Occipital lobe (tissue), 1 donor: ENCODE measurements at regions not wholly inside any gene's neighbourhood (a gene's known extent, or its start where the extent isn't known, plus 50 kb on each side); places are given as distances from the start of the nearest gene placed in this dataset.
"Not testable (repeated sequence)": the region's sequence is repeated elsewhere in the genome, so short reads cannot be mapped to it uniquely, and the experiment has no call there.

Experiments used
- DNase-seq: peaks from one replicate; lab custom pipeline; 2025; lab: John Stamatoyannopoulos, UW

DNA sequence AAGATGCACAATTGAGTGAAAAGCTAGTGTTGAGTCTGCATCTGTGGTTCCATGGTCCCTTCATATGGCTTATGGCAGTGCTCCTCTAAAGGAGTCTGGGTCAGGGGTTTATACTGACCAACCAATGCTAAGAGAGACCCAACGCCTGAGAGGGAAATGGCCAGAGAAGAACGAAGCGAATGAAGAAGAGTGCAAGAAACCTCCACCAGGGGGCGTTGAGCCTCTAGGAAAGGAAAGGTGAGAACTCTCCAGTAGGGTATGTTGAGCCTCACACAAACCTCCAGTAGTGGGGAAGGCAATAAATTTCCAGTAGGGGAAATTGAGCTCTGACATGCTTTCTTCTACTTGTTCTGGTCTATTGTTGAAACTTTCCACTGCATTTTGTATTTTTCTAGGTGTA, 470.6 kb downstream of the PRDM9 start:
- DNase-seq: no peak

DNA sequence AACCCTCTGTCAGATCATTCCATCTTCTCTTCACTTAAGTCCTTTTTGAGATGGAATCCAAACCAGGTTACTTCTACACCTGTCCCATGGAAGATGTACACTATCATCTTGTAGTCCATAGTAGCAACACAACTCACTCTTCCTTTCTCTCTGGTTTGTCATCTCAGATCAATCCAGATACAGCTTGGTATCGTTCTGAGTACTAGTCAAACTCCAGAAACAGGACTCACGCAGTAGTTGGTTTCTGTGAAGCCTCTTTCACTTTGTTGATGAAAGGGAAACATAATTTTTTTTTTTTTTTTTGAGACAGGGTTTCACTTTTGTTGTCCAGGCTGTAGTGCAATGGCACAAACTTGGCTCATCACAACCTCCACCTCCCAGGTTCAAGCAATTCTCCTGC, 484.0 kb downstream of the PRDM9 start:
- DNase-seq: no peak

DNA sequence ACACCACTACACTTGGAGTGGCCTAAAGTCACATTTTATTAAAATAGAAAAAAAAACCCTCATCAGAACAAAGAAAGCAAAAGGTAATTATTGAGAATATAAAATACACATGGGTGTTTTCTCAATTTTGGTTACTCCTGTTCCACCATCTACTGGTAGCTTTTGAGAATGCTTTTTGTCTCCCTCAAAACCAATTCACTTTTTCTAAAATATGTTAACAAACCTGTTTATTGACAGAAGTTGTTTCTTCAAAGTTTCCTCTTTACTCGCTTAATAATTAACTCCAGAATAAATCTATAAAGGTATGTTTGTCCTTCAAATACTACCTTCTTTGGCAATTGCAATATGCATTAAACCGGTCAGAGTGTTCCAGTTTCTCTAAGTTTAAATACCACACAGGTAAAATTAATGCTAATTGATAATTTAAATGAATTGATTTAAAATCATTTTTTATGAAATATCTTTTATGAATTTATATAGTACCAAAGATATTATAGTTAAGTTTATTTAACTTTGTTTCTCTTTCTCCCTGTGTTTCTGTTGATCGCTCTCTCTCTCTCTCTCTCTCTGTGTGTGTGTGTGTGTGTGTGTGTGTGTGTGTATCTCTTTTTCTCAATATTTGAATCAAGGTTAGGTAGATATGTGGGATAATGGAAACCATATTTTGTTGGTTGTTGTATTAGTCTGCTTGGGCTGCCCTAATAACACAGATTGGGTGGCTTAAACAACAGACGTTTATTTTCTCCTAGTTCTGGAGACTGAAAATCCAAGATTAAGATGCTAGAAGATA, 487.4 kb downstream of the PRDM9 start:
- no peak for DNase-seq

DNA sequence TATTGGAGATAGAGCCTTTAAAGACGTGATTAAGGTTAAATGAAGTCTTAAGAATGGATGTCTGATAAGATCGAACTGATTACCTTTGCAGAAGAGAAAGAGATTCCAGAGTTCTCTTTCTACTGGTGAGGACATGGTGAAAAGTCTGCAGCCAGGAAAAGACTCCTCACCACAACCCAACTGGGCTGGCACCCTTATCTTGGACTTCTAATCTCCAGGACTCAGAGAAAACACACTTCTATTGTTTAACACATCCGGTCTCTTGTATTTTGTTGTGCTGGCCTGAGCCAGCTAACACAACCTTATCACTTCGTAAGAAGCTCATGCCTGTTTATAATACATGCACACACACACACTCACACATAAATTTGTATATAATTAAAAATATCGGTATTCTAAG, 489.1 kb downstream of the PRDM9 start:
- no peak for DNase-seq

DNA sequence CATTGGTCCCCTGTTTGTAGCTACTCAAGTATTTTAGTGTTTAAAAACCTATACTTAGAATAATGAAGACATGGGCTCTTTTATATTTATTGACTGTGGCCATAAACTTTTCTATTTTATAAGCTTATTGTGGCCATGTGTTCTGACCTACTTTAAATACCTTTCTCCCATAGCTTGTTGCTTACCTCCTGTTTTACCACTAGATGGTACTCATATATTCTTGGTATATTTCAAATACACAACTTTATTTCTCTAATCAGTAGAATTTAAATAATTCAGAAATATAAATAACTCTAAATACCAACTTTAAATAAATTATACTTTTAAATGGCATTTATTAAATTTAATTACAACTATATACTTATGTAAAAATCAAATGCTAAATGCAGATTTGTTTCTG, 498.0 kb downstream of the PRDM9 start:
- no peak for DNase-seq

DNA sequence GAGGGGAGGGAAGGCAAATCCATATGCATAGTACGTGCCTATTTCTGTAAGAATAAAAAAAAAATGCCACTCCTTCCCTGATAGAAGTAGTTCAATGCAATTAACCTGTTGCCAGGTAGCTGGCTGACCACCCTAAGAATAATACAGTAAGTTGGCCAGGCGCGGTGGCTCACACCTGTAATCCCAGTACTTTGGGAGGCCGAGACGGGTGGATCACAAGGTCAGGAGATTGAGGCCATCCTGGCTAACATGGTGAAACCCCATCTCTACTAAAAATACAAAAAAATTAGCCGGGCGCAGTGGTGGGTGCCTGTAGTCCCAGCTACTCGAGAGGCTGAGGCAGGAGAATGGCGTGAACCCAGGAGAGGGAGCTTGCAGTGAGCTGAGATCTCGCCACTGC, 510.3 kb downstream of the PRDM9 start:
- DNase-seq: not testable (repeated sequence)

DNA sequence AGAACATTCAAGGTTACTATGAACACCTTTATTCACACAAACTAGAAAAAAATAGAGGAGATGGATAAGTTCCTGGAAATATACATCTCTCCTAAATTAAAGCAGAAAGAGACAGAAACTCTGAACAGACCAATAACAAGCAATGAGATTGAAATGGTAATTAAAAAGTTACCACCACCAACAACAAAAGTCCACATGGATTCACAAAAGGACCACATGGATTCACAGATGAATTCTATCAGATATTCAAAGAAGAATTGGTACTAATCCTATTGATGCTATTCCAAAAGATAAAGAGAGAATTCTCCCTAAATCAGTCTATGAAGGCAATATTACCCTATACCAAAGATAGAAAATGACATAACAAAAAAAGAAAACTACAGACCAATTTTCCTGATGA, 518.9 kb downstream of the PRDM9 start:
- DNase-seq: no peak

DNA sequence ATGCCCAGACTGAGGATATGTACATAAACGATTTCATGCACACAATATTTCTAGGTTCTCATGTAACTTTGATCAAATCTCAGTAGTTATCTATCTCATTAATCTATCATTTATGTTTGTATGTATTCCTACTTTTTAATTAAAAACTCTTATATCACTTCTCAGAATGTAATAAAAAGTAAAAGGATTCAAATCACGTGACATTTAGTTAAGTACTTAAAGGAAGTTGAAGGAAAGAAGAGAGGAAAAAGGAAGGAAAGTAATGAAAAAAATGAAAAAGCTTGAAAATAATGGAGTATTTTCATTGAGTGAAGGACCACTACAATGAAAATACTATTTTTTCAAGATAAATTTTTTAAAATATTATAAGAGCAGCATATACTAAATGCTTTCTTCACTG, 535.3 kb downstream of the PRDM9 start:
- DNase-seq: no peak

DNA sequence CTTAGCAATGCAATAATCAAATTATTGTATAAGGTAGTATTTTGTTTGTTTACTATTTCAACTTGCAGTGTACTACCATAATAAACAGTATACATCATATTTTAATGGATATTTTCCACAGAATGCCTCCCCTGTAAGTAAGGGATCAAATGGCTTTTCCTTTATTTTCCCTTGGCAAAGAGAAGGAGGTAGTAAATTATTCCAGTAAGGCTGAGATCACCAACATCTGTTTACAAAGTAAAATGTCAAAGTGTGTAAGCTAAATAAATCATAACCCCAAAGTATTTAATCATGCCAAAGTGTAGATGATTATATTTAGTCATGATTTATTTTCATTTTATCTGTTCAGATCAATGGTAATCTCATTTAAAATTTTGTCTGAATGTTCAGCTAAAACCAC, 537.6 kb downstream of the PRDM9 start:
- no peak for DNase-seq

DNA sequence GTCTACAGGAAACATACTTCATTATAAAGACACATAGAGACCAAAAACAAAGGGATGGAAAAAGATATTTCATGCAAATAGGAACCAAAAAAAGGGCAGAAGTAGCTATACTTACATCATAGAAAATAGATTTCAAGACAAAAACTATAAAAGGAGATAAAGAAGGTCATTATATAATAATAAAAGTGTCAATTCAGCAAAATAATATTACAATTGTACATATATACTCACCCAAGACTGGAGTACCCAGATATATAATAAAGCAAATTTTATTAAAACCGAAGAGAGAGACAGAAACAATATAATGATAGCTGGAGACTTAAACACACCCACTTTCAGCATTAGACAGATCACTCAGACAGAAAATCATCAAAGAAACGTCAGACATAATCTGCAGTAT, 546.3 kb downstream of the PRDM9 start:
- DNase-seq: no peak

DNA sequence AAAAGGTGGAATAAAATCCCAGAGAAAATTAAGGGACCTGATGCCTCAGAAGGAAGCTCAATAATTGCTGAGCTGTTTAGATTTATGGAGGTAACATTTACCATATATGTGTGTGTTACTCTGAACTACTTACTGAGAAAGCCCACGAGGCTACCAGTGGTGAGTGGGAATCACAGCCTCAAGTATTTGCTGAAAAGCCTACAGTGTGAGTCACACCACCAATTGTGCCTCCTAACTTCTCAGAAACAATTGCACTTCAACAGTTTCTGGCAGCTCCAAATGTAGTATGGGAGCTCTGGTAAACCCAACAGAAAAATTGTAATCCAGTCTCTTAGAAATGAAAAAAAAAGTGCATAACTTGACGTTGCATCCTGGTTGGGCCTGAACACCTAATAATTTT, 551.6 kb downstream of the PRDM9 start:
- DNase-seq: no peak

DNA sequence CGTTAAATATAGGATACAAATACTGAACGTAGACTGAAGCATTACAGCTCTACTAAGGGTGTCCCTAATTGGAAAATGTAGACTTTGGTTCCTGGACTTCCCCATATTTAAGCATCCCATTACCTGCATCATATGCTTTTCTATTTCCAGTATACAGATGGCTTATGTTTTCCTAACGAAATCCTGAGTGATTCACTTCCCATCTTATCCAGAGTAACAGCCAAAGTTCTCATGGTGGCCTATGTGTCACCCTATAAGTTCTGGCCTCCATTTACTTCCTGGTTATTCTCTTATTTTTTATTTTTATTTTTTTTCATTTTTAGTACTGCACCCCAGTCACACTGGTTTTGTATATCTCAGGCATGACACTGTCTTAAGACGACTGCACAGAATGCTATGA, 552.3 kb downstream of the PRDM9 start:
- no peak for DNase-seq

DNA sequence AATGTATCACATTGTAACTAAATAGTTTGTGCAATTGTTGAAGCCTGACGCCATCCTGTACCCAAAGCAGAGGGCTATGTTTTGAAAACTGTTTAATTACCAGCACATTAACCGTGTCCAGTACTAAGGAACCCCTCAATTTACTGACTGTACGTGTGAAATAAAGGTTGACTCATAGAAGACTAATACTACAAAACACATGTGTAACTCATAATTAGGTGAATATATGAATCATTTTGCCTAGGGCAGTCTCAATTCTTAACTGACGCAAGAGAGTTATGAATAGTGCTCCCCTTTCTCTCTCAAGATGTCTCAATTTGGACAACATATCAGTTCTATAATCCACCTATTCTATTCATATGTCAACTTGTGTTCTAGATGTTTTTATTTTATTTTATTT, 558.4 kb downstream of the PRDM9 start:
- DNase-seq: no peak

DNA sequence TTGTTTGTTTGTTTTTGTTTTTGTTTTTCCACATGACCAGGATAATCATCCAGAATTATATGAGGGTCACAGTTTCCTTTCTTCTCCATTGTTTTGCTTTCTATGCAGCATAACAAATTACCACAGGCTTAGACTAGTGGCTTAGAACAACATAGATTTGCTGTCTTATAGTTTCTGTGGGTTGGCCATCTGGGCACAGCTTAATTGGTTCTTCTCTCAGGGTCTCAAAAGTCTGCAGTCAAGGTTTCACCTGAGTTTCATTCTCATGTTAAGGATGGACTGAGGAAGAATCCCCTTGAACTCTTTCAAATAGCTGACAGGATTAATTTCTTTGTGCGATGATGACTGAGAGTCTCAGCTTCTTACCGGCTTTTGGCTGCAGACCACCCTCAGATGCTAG, 559.8 kb downstream of the PRDM9 start:
- DNase-seq: no peak

DNA sequence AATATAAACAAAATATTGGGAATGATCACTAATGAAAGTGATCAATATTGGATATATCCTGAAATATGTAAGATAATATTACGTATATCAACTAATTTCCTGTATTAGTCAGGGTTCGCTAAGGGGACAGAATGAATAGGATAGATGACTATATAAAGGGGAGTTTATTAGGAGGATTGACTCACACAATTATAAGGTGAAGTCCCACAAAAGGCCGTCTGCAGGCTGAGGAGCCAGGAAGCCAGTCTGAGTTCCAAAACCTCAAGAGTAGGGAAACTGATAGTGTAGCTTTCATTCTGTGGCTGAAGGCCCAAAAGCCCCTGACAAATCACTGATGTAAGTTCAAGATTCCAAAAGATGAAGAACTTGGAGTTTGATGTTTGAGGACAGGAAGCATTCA, 561.1 kb downstream of the PRDM9 start:
- DNase-seq: no peak

DNA sequence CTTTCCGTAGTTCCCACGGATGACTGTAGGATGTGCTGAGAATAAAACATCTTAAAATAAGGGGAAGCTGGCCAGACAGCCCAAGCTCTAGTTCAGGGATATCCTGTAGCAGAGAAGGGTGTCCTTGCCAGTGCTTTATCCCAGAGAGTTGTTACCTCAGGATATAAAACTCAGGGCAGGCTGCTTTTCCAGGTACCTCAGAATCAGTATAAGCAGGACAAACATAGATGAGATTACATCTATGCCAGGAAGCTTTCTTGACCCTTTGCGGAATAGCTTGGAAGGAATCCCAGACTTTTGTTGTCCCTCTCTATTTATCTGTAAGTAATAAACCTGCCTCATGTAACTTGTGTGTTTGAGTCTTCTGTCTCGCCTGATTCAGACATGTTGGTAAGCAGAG, 565.7 kb downstream of the PRDM9 start:
- DNase-seq: no peak

DNA sequence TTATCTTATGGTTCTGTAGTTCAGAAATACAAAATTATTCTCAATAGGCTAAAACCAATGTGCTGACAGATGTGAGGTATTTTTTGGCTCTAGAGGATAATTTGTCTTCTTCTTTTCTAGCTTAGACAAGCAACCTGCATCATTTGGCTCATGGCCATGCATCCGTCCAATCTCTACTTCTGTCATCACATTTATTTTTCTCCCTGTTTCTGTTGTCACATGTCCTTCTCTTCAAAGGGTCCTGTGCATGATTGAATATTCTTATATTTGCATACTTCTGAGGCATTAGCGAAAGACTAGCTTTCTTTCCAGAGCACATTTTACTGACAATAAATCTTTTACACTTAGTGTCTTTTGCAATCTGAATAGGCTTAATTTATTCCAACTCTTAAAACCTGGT, 564.7 kb downstream of the CDH10 start:
- no peak for DNase-seq

DNA sequence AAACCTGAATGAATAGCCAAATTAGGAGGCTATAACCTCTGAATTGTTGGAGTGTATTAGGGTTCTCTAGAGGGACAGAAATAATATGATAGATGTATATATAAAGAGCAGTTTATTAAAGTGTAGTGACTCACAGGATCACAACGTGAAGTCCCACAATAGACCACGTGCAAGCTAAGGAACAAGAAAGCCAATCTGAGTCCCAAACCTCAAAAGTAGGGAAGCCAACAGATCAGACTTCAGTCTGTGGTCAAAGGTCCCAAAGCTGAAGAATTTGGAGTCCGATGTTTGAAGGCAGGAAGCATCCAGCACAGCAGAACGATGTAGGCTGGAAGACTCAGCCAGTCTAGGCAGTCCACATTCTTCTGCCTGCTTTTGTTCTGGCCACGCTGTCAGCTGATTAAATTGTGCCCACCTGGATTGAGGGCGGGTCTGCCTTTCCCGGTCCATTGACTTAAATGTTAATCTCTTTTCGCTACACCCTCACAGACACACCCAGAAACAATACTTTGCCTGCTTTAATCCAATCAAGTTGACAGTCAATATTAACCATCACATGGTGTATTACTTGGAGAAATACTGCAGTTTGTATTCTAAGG, 550.6 kb downstream of the CDH10 start:
- DNase-seq: no peak

DNA sequence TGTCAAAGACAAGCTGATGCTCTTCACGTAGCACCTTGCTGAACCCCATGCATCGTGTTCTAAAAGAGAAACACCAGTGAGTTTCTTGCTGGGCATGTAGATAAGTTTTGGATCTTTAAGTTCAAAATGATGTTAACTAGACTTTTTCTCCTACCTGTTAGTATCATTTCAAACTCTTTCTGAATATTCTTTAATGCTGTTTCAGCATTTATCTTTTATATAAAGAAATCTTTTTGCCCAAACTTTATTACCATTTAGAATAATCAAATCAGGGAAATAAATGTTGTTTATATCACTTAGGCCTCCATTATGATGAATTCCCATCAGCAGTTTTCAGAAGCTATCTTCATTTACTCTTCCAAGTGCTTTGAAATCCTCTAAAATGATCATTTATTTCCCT, 542.8 kb downstream of the CDH10 start:
- DNase-seq: no peak

DNA sequence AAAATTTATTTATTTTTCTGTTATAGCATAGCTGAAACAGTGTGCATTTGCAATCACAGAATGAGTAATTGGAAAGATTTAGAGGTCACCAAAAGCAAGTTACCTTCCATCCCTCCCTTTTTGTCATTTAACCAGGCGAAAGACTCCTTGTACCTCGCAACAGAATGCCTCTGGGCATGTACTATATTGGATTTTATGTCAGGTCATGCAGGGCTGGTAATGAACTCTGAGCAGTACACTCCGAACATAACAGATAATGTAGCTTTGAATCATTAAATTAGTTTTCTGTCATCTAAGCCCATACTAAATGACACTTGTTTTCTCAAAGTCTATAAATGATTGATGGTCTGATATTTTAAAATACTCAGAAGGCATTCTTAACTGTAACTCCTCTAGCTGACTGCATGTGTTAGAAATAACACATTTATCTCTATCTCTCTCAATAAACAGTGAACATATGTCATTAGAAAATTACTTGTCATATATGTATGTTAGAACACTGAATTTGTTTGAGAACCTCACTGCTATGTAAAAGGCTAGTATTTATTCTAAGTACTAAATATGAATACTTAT, 541.2 kb downstream of the CDH10 start:
- DNase-seq: no peak

DNA sequence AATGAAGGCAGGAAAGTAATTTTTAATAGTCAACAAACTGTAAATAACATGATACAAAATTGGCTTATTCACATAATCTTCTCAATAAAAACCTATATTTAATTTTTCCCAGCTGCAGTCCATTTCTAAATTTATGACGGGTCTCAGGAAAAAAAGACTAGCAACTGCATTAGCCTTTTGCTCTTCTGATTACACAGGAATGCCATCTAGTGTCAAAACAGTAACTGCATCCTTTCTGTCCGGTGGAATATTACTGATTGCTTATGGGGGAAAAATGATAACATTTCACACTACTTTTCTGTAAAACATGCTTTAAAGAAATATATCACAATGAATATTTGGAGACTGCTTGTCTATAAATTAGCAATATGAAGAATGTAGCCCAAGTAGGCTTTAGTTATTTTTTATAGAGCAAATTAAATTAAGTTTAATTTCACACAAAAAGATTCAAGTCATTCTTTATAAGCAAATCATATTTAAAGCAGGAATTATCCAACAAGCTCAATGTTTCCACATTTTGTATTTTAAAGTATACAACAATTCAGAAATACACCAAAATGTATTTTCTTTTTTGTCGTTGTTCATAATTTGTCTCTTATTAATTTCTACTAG, 534.7 kb downstream of the CDH10 start:
- DNase-seq: no peak

DNA sequence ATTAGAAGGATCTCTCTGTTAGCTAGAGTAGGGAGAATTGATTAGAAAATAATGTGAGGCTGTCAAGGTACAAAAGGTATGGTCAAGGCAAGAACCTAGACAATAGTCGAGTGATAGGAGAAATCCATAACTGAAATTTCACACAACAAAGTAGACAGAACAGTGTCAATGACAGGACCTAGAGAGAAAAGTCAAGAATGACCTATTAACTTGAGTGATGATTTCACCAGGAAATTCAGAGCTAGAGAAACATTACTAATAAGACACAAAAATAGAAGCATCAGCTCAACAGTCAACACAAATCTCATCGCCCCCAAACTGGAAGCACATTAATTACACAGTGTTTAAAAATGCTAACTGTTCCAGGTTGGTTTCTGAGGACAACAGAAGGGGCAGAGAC, 532.4 kb downstream of the CDH10 start:
- no peak for DNase-seq

DNA sequence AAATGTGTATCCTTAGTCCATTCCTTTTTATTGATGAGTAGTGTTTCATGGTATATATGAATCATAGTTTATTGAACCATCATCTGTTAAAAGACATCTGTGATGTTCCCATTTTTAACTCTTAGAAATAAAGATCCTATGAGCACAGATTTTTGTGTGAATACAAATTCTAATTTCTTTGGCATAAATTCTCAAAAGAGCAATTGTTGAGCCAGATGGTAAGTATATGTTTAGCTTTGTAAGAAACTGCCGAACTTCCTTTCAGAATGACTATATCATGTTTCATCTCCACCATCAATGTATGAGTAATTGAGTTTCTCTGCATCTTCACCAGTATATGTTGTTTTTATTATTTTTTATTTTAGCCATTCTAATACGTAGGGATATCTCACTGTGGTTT, 526.4 kb downstream of the CDH10 start:
- no peak for DNase-seq
